HG03442 (cell line): ENCODE measurements at regions not wholly inside any gene's neighbourhood (a gene's known extent, or its start where the extent isn't known, plus 50 kb on each side); places are given as distances from the start of the nearest gene placed in this dataset.
"Not testable (repeated sequence)": the region's sequence is repeated elsewhere in the genome, so short reads cannot be mapped to it uniquely, and the experiment has no call there.

Experiments used
- ATAC-seq: cut with Tn5 transposase; IDR thresholded peaks from one replicate; pipeline ENCODE4 v1.9.1; 2021; ENCODE audit warnings: mild to moderate bottlenecking, moderate library complexity; ENCODE audit not compliant: unreplicated experiment

- no peak for ATAC-seq
Measured at GRCh38 chr1:182235952-182236650, 155.5 kb downstream of the GLUL start.

GRCh38 chr1:182235604-182235951, 156.0 kb downstream of the GLUL start:
- ATAC-seq = no peak

GRCh38 chr1:182229921-182230491, 161.6 kb downstream of the GLUL start:
- ATAC-seq = no peak

- no peak for ATAC-seq
Measured at GRCh38 chr1:182229451-182229850, 162.1 kb downstream of the GLUL start.

- ATAC-seq = no peak
Measured at GRCh38 chr1:182227864-182228547, 163.6 kb downstream of the GLUL start.

GRCh38 chr1:182226618-182227017, 165.0 kb downstream of the GLUL start:
- no peak for ATAC-seq

- ATAC-seq = not testable (repeated sequence)
Measured at GRCh38 chr1:182225755-182226154, 164.2 kb upstream of the ZNF648 start.

- ATAC-seq = not testable (repeated sequence)
Measured at GRCh38 chr1:182221990-182222389, 160.5 kb upstream of the ZNF648 start.

GRCh38 chr1:182221367-182221766, 159.9 kb upstream of the ZNF648 start:
- not testable (repeated sequence) for ATAC-seq

GRCh38 chr1:182217967-182218366, 156.5 kb upstream of the ZNF648 start:
- no peak for ATAC-seq

GRCh38 chr1:182217071-182217470, 155.6 kb upstream of the ZNF648 start:
- no peak for ATAC-seq

GRCh38 chr1:182215764-182216163, 154.3 kb upstream of the ZNF648 start:
- no peak for ATAC-seq

- ATAC-seq = no peak
Measured at GRCh38 chr1:182213163-182213562, 151.7 kb upstream of the ZNF648 start.

- ATAC-seq = no peak
Measured at GRCh38 chr1:182211386-182211785, 149.9 kb upstream of the ZNF648 start.

- no peak for ATAC-seq
Measured at GRCh38 chr1:182210417-182210816, 148.9 kb upstream of the ZNF648 start.

GRCh38 chr1:182207300-182207699, 145.8 kb upstream of the ZNF648 start:
- ATAC-seq = no peak

GRCh38 chr1:182206626-182207239, 145.2 kb upstream of the ZNF648 start:
- no peak for ATAC-seq

GRCh38 chr1:182205351-182206022, 144.0 kb upstream of the ZNF648 start:
- no peak for ATAC-seq

GRCh38 chr1:182203191-182203875, 141.8 kb upstream of the ZNF648 start:
- no peak for ATAC-seq

- not testable (repeated sequence) for ATAC-seq
Measured at GRCh38 chr1:182201490-182201889, 140.0 kb upstream of the ZNF648 start.
